ENCODE measurements at regions not wholly inside any gene's neighbourhood (a gene's known extent, or its start where the extent isn't known, plus 50 kb on each side); places are given as distances from the start of the nearest gene placed in this dataset.

- TF ChIP-seq ZNF274 (IDR thresholded peaks at IDR 0.05; ENCODE audit: low read depth, low read length) (no peak), YY1 (IDR thresholded peaks at IDR 0.05; ENCODE audit: insufficient read depth, insufficient read length) (no peak), SUZ12 (IDR thresholded peaks at IDR 0.05; ENCODE audit: extremely low read depth, insufficient read depth, insufficient read length) (no peak)
These were observed 420.9 kb downstream of the TRIB2 start for GRCh38 chr2:13137679-13138078.

Measured in NT2/D1 (cell line).